VCaP (cell line): ENCODE measurements at regions not wholly inside any gene's neighbourhood (a gene's known extent, or its start where the extent isn't known, plus 50 kb on each side); places are given as distances from the start of the nearest gene placed in this dataset.
"Not testable (repeated sequence)": the region's sequence is repeated elsewhere in the genome, so short reads cannot be mapped to it uniquely, and the experiment has no call there.

Experiments used
- H3K27ac ChIP-seq: fragments of 450-650 bp; 2 replicates; pipeline ENCODE4 v1.5.1; 2017
- TF ChIP-seq, protein P1 (sequence below): fragments of 450-650 bp; conservative IDR thresholded peaks from 2 replicates; pipeline ENCODE4 v1.5.1; 2017; ENCODE audit warnings: mild to moderate bottlenecking, moderate library complexity

- H3K27ac ChIP-seq = no peak overlapping the region
- TF ChIP-seq, protein P1, sequence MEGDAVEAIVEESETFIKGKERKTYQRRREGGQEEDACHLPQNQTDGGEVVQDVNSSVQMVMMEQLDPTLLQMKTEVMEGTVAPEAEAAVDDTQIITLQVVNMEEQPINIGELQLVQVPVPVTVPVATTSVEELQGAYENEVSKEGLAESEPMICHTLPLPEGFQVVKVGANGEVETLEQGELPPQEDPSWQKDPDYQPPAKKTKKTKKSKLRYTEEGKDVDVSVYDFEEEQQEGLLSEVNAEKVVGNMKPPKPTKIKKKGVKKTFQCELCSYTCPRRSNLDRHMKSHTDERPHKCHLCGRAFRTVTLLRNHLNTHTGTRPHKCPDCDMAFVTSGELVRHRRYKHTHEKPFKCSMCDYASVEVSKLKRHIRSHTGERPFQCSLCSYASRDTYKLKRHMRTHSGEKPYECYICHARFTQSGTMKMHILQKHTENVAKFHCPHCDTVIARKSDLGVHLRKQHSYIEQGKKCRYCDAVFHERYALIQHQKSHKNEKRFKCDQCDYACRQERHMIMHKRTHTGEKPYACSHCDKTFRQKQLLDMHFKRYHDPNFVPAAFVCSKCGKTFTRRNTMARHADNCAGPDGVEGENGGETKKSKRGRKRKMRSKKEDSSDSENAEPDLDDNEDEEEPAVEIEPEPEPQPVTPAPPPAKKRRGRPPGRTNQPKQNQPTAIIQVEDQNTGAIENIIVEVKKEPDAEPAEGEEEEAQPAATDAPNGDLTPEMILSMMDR = no peak
These were observed 253.3 kb downstream of the NAP1L3 start for GRCh38 chrX:93420090-93420489.

DNA sequence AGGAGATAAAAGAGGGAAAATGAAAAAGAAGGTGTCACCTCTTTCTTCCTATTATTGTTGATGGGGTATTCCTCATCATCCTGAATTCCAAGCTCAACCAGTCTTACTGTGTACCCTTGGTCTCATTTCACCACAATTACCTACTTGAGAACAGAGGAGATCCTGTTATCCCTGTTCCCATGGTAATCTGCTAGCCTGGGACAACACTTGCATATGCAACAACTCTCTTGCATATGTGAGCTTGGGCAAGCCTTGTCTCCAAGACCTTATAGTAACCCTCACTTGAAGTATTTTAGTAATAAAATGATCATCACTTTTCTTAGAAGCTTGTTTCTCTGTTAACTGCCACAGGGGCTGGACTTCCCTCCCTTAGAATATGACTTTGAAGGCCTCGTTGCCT is 253.7 kb downstream of the NAP1L3 start:
- TF ChIP-seq, protein P1 = no peak
- no peak overlapping the region for H3K27ac ChIP-seq

DNA sequence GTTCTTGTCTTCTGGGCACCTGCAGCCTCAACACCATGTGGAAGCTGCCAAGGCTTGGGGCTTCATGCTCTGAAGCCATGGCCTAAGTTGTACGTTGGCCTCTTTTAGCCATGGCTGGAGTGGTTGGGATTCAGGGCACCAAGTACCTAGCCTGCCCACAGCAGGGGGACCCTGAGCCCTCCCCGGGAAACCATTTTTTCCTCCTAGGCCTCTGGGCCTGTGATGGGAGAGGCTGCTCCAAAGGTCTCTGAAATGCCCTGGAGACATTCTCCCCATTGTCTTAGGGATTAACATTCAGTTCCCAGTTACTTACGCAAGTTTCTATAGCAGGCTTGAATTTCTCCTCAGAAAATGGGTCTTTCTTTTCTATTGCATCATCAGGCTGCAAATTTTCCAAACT is 269.3 kb downstream of the NAP1L3 start:
- H3K27ac ChIP-seq = no peak overlapping the region
- TF ChIP-seq, protein P1 = no peak

GRCh38 chrX:93354651-93355050 is 318.7 kb downstream of the NAP1L3 start:
- H3K27ac ChIP-seq = no peak overlapping the region
- TF ChIP-seq, protein P1 = no peak

- TF ChIP-seq, protein P1 = no peak
- H3K27ac ChIP-seq = no peak overlapping the region
These were observed 327.1 kb downstream of the NAP1L3 start for GRCh38 chrX:93346309-93346708.

DNA sequence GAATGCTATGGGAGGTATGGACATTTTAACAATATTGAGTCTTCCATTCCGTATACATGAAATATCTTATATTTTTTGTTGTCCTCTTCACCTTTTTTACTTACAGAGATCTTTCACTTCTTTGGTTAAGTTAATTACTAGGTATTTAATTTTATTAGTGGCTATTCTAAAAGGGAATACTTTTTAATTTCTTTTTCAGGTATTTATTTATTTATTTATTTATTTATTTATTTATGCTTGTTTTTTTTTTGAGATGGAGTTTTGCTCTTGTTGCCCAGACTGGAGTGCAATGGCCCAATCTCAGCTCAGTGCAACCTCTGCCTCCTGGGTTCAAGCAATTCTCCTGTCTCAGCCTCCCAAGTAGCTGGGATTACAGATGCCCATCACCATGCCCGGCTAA is 329.1 kb downstream of the NAP1L3 start:
- not testable (repeated sequence) for H3K27ac ChIP-seq

DNA sequence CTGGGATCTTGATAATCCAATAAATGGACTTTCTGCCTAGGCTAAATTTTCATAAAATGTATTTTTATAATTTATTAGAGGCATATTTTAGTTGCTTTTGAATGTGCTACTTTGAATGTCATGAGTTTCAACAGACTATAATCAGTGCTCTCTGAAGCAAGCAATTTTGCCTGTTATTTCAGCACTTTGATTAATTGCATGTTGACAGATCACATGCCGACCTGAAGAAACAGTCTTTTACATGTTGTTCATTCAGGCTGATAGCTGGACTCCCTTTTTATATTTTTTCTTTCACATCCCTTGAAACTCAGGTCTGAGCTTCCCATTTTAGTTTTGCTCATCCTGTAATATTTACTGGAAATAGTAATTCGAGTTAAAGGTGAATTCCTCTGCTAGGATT is 341.0 kb downstream of the NAP1L3 start:
- TF ChIP-seq, protein P1 = no peak
- H3K27ac ChIP-seq = no peak overlapping the region

DNA sequence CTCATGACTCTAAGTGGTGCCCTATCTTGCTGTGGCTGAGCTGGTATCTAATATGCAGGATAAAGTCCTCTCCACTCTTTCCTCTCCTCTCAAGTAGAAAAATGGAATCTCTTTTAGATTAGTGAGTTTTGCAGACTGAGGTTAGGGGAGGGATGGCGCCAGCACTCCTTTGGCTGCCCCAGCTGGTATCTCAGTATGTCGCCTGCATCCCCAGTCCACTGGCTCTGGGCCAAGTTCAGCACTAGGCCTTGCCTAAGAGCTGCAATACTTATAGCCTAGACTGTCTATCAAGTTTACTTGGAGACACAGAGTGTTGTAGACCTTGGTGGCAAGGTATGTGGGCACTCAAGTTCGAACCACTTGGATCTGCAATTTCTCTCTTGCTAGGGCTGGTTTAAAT is 351.3 kb downstream of the NAP1L3 start:
- H3K27ac ChIP-seq = no peak overlapping the region
- TF ChIP-seq, protein P1 = no peak
